AG09309 (cell line): ENCODE measurements at regions not wholly inside any gene's neighbourhood (a gene's known extent, or its start where the extent isn't known, plus 50 kb on each side); places are given as distances from the start of the nearest gene placed in this dataset.

Experiments
- DNase-seq: peaks from one replicate; pipeline ENCODE4 v3.0.0-alpha.2; 2010; ENCODE audit warnings: low read depth
- H3K4me3 ChIP-seq: 2 replicates; pipeline ENCODE4 v1.5.1; 2011; ENCODE audit warnings: mild to moderate bottlenecking, low read depth, low read length, moderate library complexity; ENCODE audit not compliant: control insufficient read depth
- CTCF ChIP-seq: IDR thresholded peaks from 2 replicates; pipeline ENCODE4 v1.5.1; 2011; ENCODE audit warnings: mild to moderate bottlenecking, low read depth, low read length, inconsistent platforms; ENCODE audit not compliant: insufficient read depth, control insufficient read depth; ENCODE audit errors: missing control alignments

GRCh38 chr11:70620510-70621184 lies 222.3 kb downstream of the CTTN start:
- no peak for TF ChIP-seq CTCF
- DNase-seq, result no peak
- H3K4me3 ChIP-seq, result no peak overlapping the region

- H3K4me3 ChIP-seq, result no peak overlapping the region
- no peak for TF ChIP-seq CTCF
- DNase-seq, result no peak
These were observed 222.9 kb downstream of the CTTN start for GRCh38 chr11:70621241-70621640.

- TF ChIP-seq CTCF, result no peak
- H3K4me3 ChIP-seq, result no peak overlapping the region
These were observed 223.8 kb downstream of the CTTN start for GRCh38 chr11:70622091-70622490.

GRCh38 chr11:70623906-70624597 lies 225.7 kb downstream of the CTTN start:
- TF ChIP-seq CTCF, result no peak
- DNase-seq, result no peak
- H3K4me3 ChIP-seq, result no peak overlapping the region

More at GRCh38 chr11:70622091-70622490, 223.8 kb downstream of the CTTN start:
- DNase-seq, result no peak

GRCh38 chr11:70624598-70624993 lies 226.3 kb downstream of the CTTN start:
- no peak for TF ChIP-seq CTCF
- no peak for DNase-seq

GRCh38 chr11:70625051-70625450 lies 226.7 kb downstream of the CTTN start:
- no peak for DNase-seq
- H3K4me3 ChIP-seq, result no peak overlapping the region
- no peak for TF ChIP-seq CTCF

More at GRCh38 chr11:70624598-70624993, 226.3 kb downstream of the CTTN start:
- no peak overlapping the region for H3K4me3 ChIP-seq
